ENCODE measurements at regions not wholly inside any gene's neighbourhood (a gene's known extent, or its start where the extent isn't known, plus 50 kb on each side); places are given as distances from the start of the nearest gene placed in this dataset.

DNA sequence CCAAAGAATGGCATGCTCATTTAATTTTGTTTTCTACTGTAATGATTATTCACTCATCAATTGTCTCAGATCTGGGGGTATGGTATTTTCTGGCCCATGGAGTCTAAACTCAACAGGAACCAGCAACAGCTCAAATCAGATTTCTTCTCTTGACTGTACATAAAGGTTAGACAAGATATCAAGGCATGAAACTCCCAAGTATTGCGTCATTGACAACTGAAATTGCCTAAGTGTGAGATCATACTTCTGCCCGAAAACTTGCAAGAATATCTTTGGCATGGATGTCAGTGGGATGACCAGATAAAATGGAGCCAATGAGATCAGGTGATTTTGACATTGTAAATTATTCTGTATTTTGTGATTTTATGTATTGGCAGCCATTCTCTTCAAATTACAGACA, 141.7 kb upstream of the STK32A start:
- no peaks in the 10 kb centered on the region for H3K9me3 ChIP-seq (ENCODE audit: low read length)
- no TSS peak for BruUV-seq (replicated peaks)
- TF ChIP-seq, protein P1, sequence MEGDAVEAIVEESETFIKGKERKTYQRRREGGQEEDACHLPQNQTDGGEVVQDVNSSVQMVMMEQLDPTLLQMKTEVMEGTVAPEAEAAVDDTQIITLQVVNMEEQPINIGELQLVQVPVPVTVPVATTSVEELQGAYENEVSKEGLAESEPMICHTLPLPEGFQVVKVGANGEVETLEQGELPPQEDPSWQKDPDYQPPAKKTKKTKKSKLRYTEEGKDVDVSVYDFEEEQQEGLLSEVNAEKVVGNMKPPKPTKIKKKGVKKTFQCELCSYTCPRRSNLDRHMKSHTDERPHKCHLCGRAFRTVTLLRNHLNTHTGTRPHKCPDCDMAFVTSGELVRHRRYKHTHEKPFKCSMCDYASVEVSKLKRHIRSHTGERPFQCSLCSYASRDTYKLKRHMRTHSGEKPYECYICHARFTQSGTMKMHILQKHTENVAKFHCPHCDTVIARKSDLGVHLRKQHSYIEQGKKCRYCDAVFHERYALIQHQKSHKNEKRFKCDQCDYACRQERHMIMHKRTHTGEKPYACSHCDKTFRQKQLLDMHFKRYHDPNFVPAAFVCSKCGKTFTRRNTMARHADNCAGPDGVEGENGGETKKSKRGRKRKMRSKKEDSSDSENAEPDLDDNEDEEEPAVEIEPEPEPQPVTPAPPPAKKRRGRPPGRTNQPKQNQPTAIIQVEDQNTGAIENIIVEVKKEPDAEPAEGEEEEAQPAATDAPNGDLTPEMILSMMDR (conservative IDR thresholded peaks at IDR 0.05; ENCODE audit: low read length), result no peak
- no peak for TF ChIP-seq EZH2phosphoT487 (IDR thresholded peaks at IDR 0.05; ENCODE audit: borderline replicate concordance, low read depth, low read length)
- CTCF ChIA-PET (ENCODE audit: unreplicated experiment), result no interaction called here
- no peaks in the 10 kb centered on the region for H3K4me1 ChIP-seq (ENCODE audit: insufficient read depth, low read length, poor library complexity, severe bottlenecking)
- H3K36me3 ChIP-seq (ENCODE audit: insufficient read depth, low read length), result no peaks in the 10 kb centered on the region
- DNase-seq (ENCODE audit: low spot score), result no peak
- H3K27ac ChIP-seq (ENCODE audit: low read depth, low read length, poor library complexity, severe bottlenecking), result no peak overlapping the region
- POLR2A ChIA-PET, result no interaction called here
- no peak overlapping the region for H3K4me2 ChIP-seq (ENCODE audit: low read length)
- no peaks in the 10 kb centered on the region for H3K9me2 ChIP-seq (ENCODE audit: insufficient read depth, low read length)
- intact Hi-C loops (cut with micrococcal nuclease; ENCODE audit: unreplicated experiment), result no loop called here
- H2AFZ ChIP-seq (ENCODE audit: low read length), result no peak overlapping the region
- no peaks in the 10 kb centered on the region for H3K79me2 ChIP-seq (ENCODE audit: insufficient read depth, low read depth, low read length)
- H3K4me3 ChIP-seq (ENCODE audit: low read depth, low read length, poor library complexity, severe bottlenecking), result no peak overlapping the region
- no peaks in the 10 kb centered on the region; the same call in 1 of the 2 replicates for H4K20me1 ChIP-seq (ENCODE audit: insufficient read depth, low read length)

DNA sequence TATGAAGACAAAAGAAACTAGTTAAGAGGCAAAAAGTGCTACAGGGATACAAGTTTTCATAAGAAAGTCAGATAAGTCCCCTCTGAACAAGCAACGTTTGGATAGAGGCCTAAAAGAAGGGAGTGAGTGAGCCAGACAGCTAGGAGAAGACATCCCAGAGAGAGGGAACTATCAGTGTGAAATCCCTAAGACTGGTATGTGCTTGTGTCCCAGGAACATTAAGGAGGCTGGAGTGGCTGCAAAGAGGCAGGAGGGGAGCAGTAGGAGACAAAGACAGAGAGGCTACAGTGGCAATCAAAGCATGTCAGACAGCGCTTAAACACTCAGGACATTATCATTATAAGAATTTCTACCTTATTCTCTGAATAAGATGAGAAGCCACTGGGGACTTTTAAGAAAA, 139.1 kb upstream of the STK32A start:
- no peaks in the 10 kb centered on the region for H3K4me1 ChIP-seq (ENCODE audit: insufficient read depth, low read length, poor library complexity, severe bottlenecking)
- no peak overlapping the region for H3K27ac ChIP-seq (ENCODE audit: low read depth, low read length, poor library complexity, severe bottlenecking)
- no peak overlapping the region for H3K4me3 ChIP-seq (ENCODE audit: low read depth, low read length, poor library complexity, severe bottlenecking)
- no peaks in the 10 kb centered on the region for H3K9me2 ChIP-seq (ENCODE audit: insufficient read depth, low read length)
- no peak for DNase-seq (ENCODE audit: low spot score)
- no peaks in the 10 kb centered on the region for H3K36me3 ChIP-seq (ENCODE audit: insufficient read depth, low read length)
- no peaks in the 10 kb centered on the region for H3K9me3 ChIP-seq (ENCODE audit: low read length)
- intact Hi-C loops (cut with micrococcal nuclease; ENCODE audit: unreplicated experiment), result no loop called here
- H2AFZ ChIP-seq (ENCODE audit: low read length), result no peak overlapping the region
- POLR2A ChIA-PET, result interaction anchor here (0.7 kb wide), 1 partner anchor 1196 kb away, joined by 4 read pairs; no protein-coding TSS in a partner anchor
- no TSS peak for BruUV-seq (replicated peaks)
- H4K20me1 ChIP-seq (ENCODE audit: insufficient read depth, low read length), result no peaks in the 10 kb centered on the region; the same call in 1 of the 2 replicates
- no peaks in the 10 kb centered on the region for H3K79me2 ChIP-seq (ENCODE audit: insufficient read depth, low read depth, low read length)
- CTCF ChIA-PET (ENCODE audit: unreplicated experiment), result no interaction called here
- TF ChIP-seq EZH2phosphoT487 (IDR thresholded peaks at IDR 0.05; ENCODE audit: borderline replicate concordance, low read depth, low read length), result no peak
- TF ChIP-seq, protein P1 (conservative IDR thresholded peaks at IDR 0.05; ENCODE audit: low read length), result no peak
- H3K4me2 ChIP-seq (ENCODE audit: low read length), result no peak overlapping the region

DNA sequence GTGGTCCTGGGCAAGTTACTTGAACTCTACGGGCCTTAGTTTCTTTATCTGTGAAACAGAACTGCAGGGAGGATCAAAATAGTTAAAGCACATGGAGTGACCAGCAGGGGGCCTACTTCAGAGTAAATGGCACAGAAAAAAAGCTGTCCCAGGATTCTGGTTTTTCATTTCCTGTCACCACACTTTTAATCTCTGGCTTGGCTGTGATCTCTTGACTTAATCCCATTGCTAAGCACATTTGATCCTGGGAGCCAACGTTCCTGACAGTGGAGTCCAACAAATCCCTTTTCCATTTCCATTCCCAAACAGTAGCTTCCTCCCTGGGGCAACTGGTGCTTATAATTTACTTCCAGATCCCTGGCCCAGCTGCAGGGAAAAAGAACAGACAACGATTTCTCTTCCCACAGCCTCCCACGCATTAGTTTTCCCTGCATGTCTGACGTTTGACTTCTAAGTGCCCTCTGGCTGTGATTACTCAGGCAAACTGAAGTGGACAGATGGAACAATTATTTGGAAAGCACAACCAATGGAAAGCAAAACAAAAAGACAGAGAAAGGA, 136.5 kb upstream of the STK32A start:
- Histone ChIP-seq H3K79me2 (ENCODE audit: insufficient read depth, low read depth, low read length) (no peaks in the 10 kb centered on the region), H3K4me1 (ENCODE audit: insufficient read depth, low read length, poor library complexity, severe bottlenecking) (no peaks in the 10 kb centered on the region), H3K27ac (ENCODE audit: low read depth, low read length, poor library complexity, severe bottlenecking) (no peak overlapping the region), H3K4me2 (ENCODE audit: low read length) (no peak overlapping the region), H3K4me3 (ENCODE audit: low read depth, low read length, poor library complexity, severe bottlenecking) (no peak overlapping the region), H2AFZ (ENCODE audit: low read length) (no peak overlapping the region), H3K9me2 (ENCODE audit: insufficient read depth, low read length) (no peaks in the 10 kb centered on the region), H3K9me3 (ENCODE audit: low read length) (no peaks in the 10 kb centered on the region), H3K36me3 (ENCODE audit: insufficient read depth, low read length) (no peaks in the 10 kb centered on the region), H4K20me1 (ENCODE audit: insufficient read depth, low read length) (no peaks in the 10 kb centered on the region)
- peak; percentile 40 for DNase-seq (ENCODE audit: low spot score)
- intact Hi-C loops (cut with micrococcal nuclease; ENCODE audit: unreplicated experiment), result loop anchor here (1.0 kb wide), 1 partner anchor 91 kb away; no protein-coding TSS in a partner anchor
- POLR2A ChIA-PET, result interaction anchor here (0.7 kb wide), 1 partner anchor 372 kb away, joined by 3 read pairs; no protein-coding TSS in a partner anchor
- no TSS peak for BruUV-seq (replicated peaks)
- CTCF ChIA-PET (ENCODE audit: unreplicated experiment), result interaction anchor here (1.5 kb wide), 1 partner anchor 90 kb away, joined by 7 read pairs; no protein-coding TSS in a partner anchor
- TF ChIP-seq EZH2phosphoT487 (IDR thresholded peaks at IDR 0.05; ENCODE audit: borderline replicate concordance, low read depth, low read length), result no peak
- TF ChIP-seq, protein P1 (conservative IDR thresholded peaks at IDR 0.05; ENCODE audit: low read length), result peak; percentile 78
